Fibroblast of mammary gland (primary cell): ENCODE measurements at regions not wholly inside any gene's neighbourhood (a gene's known extent, or its start where the extent isn't known, plus 50 kb on each side); places are given as distances from the start of the nearest gene placed in this dataset.

ENCODE experiments used
- DNase-seq: peaks from one replicate; pipeline ENCODE4 v3.0.0-alpha.2; 2010; ENCODE audit warnings: low read depth
- H3K4me3 ChIP-seq: 2 replicates; pipeline ENCODE4 v1.5.1; 2011; ENCODE audit warnings: low read depth, mild to moderate bottlenecking, low read length, moderate library complexity; ENCODE audit not compliant: control insufficient read depth
- CTCF ChIP-seq: conservative IDR thresholded peaks from 2 replicates; pipeline ENCODE4 v1.5.1; 2011; ENCODE audit warnings: low read depth, low read length, inconsistent platforms; ENCODE audit not compliant: control insufficient read depth, insufficient read depth

- no peak overlapping the region for H3K4me3 ChIP-seq
- no peak for TF ChIP-seq CTCF
- DNase-seq = no peak
These were observed 69.7 kb upstream of the EDNRB start for GRCh38 chr13:77988355-77988754.

DNA sequence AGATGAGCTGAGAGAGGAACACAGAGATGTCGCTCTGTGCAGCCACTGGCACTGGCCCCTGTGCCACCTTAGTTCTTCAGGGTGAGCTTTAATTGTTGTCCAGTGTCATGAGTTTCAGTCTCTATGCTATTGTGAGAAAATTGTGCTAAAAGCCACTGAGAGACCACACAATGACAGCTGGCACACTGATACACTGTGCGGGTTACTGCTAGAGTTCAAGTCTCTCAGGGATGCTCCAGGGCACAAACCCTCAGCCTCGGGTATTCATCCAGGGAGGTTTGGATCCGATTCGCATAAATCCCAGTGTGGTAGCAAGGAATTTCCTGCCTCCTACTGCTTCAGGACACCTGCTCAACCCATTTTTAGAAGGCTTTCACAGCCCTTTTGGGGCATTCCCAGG is 68.1 kb upstream of the EDNRB start:
- TF ChIP-seq CTCF = no peak
- no peak for DNase-seq
- no peak overlapping the region for H3K4me3 ChIP-seq

DNA sequence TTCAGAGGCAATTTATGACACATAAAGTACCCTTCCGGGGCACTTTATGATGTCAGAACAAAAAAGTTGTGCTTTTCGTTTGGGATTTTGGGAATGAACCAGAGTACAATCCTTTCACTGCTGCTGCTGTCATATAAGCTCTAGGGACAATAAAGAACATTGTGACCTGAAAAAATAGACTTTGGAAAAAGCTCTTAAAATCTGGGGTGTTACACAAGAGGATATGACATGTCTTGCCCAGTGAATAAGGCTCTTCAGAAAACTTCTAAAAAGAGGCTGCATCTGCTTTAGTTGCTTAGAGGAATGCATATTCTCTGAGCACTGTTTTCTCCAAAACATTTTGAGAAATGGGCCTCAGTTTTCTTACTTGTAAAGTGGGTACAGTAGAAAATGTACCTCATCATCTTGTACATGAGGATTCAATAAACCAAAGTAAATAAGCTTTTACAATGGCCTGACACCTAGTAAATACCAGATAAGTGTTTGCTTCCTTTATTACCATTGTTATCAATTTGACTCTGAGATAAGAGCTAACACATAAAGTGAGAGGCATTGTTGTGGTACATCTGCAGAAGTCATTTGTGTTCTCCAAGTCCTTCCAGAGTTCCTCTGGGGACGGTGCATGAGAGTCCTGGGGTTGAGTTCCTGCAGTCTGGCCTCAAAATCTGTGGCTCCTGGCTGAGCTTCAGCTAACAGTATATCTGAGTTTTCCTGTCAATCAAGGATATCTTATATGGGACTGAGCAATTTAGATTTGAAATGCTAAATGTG is 67.4 kb upstream of the EDNRB start:
- no peak overlapping the region for H3K4me3 ChIP-seq
- no peak for TF ChIP-seq CTCF
- no peak for DNase-seq

DNA sequence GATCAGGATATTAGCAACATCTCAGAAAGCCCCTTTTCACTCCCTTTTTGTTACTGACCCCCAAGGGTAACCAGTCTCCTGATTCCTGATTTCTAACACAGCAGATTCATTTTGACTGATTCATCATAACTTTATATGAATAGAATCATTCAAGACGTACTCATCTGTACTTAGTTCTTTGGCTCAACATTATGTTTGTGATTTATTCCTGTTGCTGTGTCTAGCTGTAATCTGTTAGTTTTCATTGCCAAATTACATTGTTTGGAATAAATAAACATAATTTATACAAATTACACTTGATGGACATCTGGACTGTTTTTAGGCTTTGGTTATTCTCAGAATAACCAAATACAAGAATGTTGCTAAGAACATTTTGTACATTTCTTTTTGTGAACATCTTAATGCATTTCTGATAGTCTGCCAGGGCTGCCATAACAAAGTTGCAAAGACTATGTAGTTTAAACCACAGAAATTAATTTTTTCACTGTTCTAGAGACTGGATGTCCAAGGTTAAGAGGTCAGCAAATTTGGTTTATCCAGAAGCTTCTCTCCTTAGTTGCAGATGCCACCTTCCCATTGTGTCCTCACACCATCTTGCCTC is 62.8 kb upstream of the EDNRB start:
- peak; percentile 43 for DNase-seq
- H3K4me3 ChIP-seq = no peak overlapping the region
- no peak for TF ChIP-seq CTCF

DNA sequence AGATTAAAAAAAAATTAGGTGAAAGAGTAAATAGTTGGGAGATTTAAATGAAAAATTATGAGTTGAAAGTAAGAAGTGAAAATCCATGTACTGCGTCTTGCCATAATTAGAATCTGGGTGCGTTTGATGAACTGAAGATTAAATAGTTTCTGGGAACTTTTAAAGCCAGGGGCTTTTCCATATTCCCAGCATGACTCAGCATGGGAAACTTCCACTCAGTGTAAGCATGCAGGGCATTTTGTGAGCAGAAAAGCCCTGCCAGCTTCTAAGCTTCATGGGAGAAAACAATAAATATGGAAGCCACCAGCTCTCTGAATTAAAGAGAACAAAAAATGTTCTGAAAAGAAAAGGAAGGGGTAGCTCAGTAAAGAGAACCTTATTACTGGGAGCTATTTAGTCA is 62.0 kb upstream of the EDNRB start:
- H3K4me3 ChIP-seq = no peak overlapping the region
- TF ChIP-seq CTCF = no peak
- peak; percentile 81 for DNase-seq

- no peak for TF ChIP-seq CTCF
- no peak overlapping the region for H3K4me3 ChIP-seq
- DNase-seq = no peak
These were observed 61.2 kb upstream of the EDNRB start for GRCh38 chr13:77979721-77980385.
